NT2/D1 (cell line): ENCODE measurements at regions not wholly inside any gene's neighbourhood (a gene's known extent, or its start where the extent isn't known, plus 50 kb on each side); places are given as distances from the start of the nearest gene placed in this dataset.

Source experiments
- SUZ12 ChIP-seq: IDR thresholded peaks from 2 replicates; pipeline ENCODE4 v1.6.1; 2011; ENCODE audit not compliant: insufficient read length, insufficient read depth; ENCODE audit errors: extremely low read depth
- YY1 ChIP-seq: IDR thresholded peaks from 2 replicates; pipeline ENCODE4 v1.6.1; 2011; ENCODE audit not compliant: insufficient read length, insufficient read depth
- ZNF274 ChIP-seq: IDR thresholded peaks from 2 replicates; pipeline ENCODE4 v1.6.1; 2011; ENCODE audit warnings: mild to moderate bottlenecking, low read depth, low read length

DNA sequence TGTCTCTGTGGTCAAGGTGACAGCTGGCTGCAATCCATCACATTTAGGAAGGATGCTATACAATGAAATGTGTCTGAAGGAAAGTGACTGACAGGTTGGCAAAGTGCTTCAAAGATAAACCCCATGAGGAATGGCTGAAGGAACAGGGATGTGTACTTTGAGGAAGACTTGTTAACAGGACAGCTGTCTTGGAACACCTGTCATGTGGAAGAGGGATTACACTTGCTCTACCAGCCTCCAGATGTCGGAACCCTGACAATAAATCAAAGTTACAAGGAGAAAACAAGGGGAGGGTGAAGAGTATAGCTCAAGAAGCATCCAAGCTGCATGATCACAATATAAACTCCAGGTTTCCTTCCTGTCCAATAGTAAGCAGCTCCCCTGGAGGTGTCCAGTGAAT lies 147.8 kb upstream of the TMCC3 start:
- no peak for TF ChIP-seq ZNF274
- no peak for TF ChIP-seq SUZ12
- no peak for TF ChIP-seq YY1
